A673 (cell line): ENCODE measurements at regions not wholly inside any gene's neighbourhood (a gene's known extent, or its start where the extent isn't known, plus 50 kb on each side); places are given as distances from the start of the nearest gene placed in this dataset.

ENCODE experiments used
- BruUV-seq: library from RNA; stranded (reverse); fragments of 400-500 nt; replicated peaks from 2 replicates; lab custom pipeline; 2021; lab: Mats Ljungman, UMichigan
- CTCF ChIA-PET: fragments of 300-600 bp; sonication (Branson Sonifier 250); formaldehyde crosslinking; loops from one replicate; lab custom pipeline; 2022; ENCODE audit warnings: antibody characterized with exemption; lab: Charles Lee
- POLR2A ChIA-PET: fragments of 300-600 bp; sonication (Branson Sonifier 250); formaldehyde crosslinking; loops from one replicate; lab custom pipeline; 2022; ENCODE audit warnings: antibody characterized with exemption; ENCODE audit not compliant: low non-redundant PET; lab: Charles Lee
- DNase-seq: peaks from one replicate; pipeline ENCODE4 v3.0.0-alpha.2; 2015; ENCODE audit warnings: low spot score
- H3K27ac ChIP-seq: fragments of 200-600 bp; sonication (generic); 2 replicates; pipeline ENCODE4 v1.5.1; 2016; ENCODE audit warnings: mixed run types, low read depth, mild to moderate bottlenecking, mixed read lengths, antibody characterized with exemption, low read length; ENCODE audit not compliant: poor library complexity, severe bottlenecking
- H3K27me3 ChIP-seq: fragments of 200-600 bp; sonication (generic); replicated peaks from 2 replicates; pipeline ENCODE4 v1.6.1; 2017; ENCODE audit warnings: mixed run types, low read depth, mild to moderate bottlenecking, mixed read lengths, antibody characterized with exemption, low read length; ENCODE audit not compliant: insufficient read depth, poor library complexity
- H3K36me3 ChIP-seq: fragments of 200-600 bp; sonication (generic); 2 replicates; pipeline ENCODE4 v1.6.1; 2016; ENCODE audit warnings: mixed run types, mild to moderate bottlenecking, mixed read lengths, antibody characterized with exemption, low read length; ENCODE audit not compliant: insufficient read depth, poor library complexity, severe bottlenecking
- H3K4me1 ChIP-seq: fragments of 200-600 bp; sonication (generic); 2 replicates; pipeline ENCODE4 v1.6.1; 2017; ENCODE audit warnings: mixed run types, mild to moderate bottlenecking, mixed read lengths, antibody characterized with exemption, low read length; ENCODE audit not compliant: insufficient read depth, poor library complexity, severe bottlenecking
- H3K4me3 ChIP-seq: fragments of 200-600 bp; sonication (generic); 2 replicates; pipeline ENCODE4 v1.5.1; 2016; ENCODE audit warnings: low read depth, mixed run types, mild to moderate bottlenecking, mixed read lengths, low read length; ENCODE audit not compliant: poor library complexity, severe bottlenecking
- H3K9me3 ChIP-seq: fragments of 200-600 bp; sonication (generic); 2 replicates; pipeline ENCODE4 v1.6.1; 2016; ENCODE audit warnings: mixed run types, low read depth, mild to moderate bottlenecking, mixed read lengths, antibody characterized with exemption, low read length; ENCODE audit not compliant: poor library complexity, severe bottlenecking
- CTCF ChIP-seq: fragments of 300-800, 200-600 bp; sonication (generic); conservative IDR thresholded peaks from 2 replicates; pipeline ENCODE4 v1.5.1; 2017; ENCODE audit warnings: low read depth, mild to moderate bottlenecking, antibody characterized with exemption, low read length, moderate library complexity, mixed read lengths
- EZH2 ChIP-seq: fragments of 200-600 bp; sonication (generic); IDR thresholded peaks from 2 replicates; pipeline ENCODE4 v1.6.1; 2017; ENCODE audit warnings: borderline replicate concordance, low read depth, mild to moderate bottlenecking, mixed read lengths, antibody characterized with exemption, low read length; ENCODE audit not compliant: poor library complexity, severe bottlenecking
- intact Hi-C: fragments of 100-400 bp; cut with micrococcal nuclease; formaldehyde crosslinking; loops from one replicate; pipeline ENCODE4 v1.10.0; 2022; ENCODE audit not compliant: unreplicated experiment

- ChIA-PET POLR2A (no interaction called here), CTCF (no interaction called here)
- no TSS peak for BruUV-seq
- intact Hi-C loops, result no loop called here
- Histone ChIP-seq H3K27ac (no peak overlapping the region), H3K4me1 (no peaks in the 10 kb centered on the region), H3K27me3 (no peaks in the 10 kb centered on the region), H3K9me3 (no peaks in the 10 kb centered on the region), H3K36me3 (no peaks in the 10 kb centered on the region), H3K4me3 (no peak overlapping the region)
- TF ChIP-seq EZH2 (no peak), CTCF (no peak)
- no peak for DNase-seq
Measured at GRCh38 chr1:191160837-191161236, 683.2 kb upstream of the BRINP3 start.

GRCh38 chr1:191162762-191163161 lies 685.1 kb upstream of the BRINP3 start:
- TF ChIP-seq EZH2 (no peak), CTCF (no peak)
- Histone ChIP-seq H3K36me3 (no peaks in the 10 kb centered on the region), H3K27me3 (no peaks in the 10 kb centered on the region), H3K4me1 (no peaks in the 10 kb centered on the region), H3K9me3 (no peaks in the 10 kb centered on the region), H3K4me3 (no peak overlapping the region), H3K27ac (no peak overlapping the region)
- no peak for DNase-seq
- BruUV-seq, result no TSS peak
- POLR2A ChIA-PET, result no interaction called here
- CTCF ChIA-PET, result no interaction called here
- intact Hi-C loops, result no loop called here

- Histone ChIP-seq H3K27ac (no peak overlapping the region), H3K9me3 (no peaks in the 10 kb centered on the region), H3K4me1 (no peaks in the 10 kb centered on the region), H3K27me3 (no peaks in the 10 kb centered on the region), H3K4me3 (no peak overlapping the region), H3K36me3 (no peaks in the 10 kb centered on the region)
- CTCF ChIA-PET, result no interaction called here
- BruUV-seq, result no TSS peak
- TF ChIP-seq EZH2 (no peak), CTCF (no peak)
- no peak for DNase-seq
- POLR2A ChIA-PET, result no interaction called here
- intact Hi-C loops, result no loop called here
Measured at GRCh38 chr1:191163621-191164020, 686.0 kb upstream of the BRINP3 start.
